Erythroblast (primary cell): ENCODE measurements at regions not wholly inside any gene's neighbourhood (a gene's known extent, or its start where the extent isn't known, plus 50 kb on each side); places are given as distances from the start of the nearest gene placed in this dataset.

Source experiments
- GATA1 ChIP-seq: IDR thresholded peaks from 2 replicates; pipeline ENCODE4 v1.6.1; 2011; ENCODE audit warnings: low read depth, mild to moderate bottlenecking, control low read depth, low read length, moderate library complexity
- POLR2A ChIP-seq: IDR thresholded peaks from 2 replicates; pipeline ENCODE4 v1.6.1; 2011; ENCODE audit warnings: mild to moderate bottlenecking, low read length

DNA sequence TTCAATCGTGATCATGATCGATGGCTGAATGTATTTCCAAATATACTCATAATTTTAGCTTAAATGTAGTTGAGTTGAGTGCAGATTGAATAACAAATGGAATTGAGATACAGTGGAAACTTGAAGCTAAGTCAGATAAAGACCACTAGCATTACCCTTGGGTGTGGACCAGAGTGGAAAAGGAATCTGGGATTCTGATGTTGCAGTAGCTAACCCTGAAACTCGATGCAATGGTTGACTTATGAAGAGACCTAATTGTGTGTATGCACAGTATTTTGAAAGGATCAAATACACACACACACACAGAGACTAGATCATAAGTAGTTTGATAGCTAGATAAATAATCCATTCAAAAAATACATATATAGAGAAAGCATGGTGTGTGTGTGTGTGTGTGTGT, 135.8 kb downstream of the RXFP2 start:
- TF ChIP-seq POLR2A (no peak), GATA1 (no peak)
